ENCODE measurements at regions not wholly inside any gene's neighbourhood (a gene's known extent, or its start where the extent isn't known, plus 50 kb on each side); places are given as distances from the start of the nearest gene placed in this dataset.

GRCh38 chr2:53103679-53104078 lies 663.9 kb upstream of the CHAC2 start:
- intact Hi-C loops (cut with micrococcal nuclease) = no loop called here
- Mint-ChIP-seq H3K27ac (ENCODE audit: low read depth, unreplicated experiment) (no peak overlapping the region), H3K4me3 (ENCODE audit: unreplicated experiment) (no peak overlapping the region), H3K36me3 (ENCODE audit: insufficient read depth, unreplicated experiment) (no peaks in the 10 kb centered on the region), H3K4me1 (ENCODE audit: insufficient read depth, unreplicated experiment) (peaks cover 15% of the 10 kb centered on the region), H3K9me3 (ENCODE audit: unreplicated experiment) (no peaks in the 10 kb centered on the region), H3K27me3 (ENCODE audit: insufficient read depth, unreplicated experiment) (no peaks in the 10 kb centered on the region)
- no peak for DNase-seq (ENCODE audit: unreplicated experiment)
- CTCF ChIA-PET = no interaction called here
- TF ChIP-seq CTCF (IDR thresholded peaks at IDR 0.05; ENCODE audit: unreplicated experiment) = no peak
- POLR2A ChIA-PET = no interaction called here
- BruUV-seq (replicated peaks) = no TSS peak

- CTCF ChIA-PET = interaction anchor here (0.8 to 1.1 kb wide), 2 partner anchors 28 to 103 kb away, joined by 4 read pairs; no protein-coding TSS in a partner anchor
- Mint-ChIP-seq H3K4me1 (ENCODE audit: insufficient read depth, unreplicated experiment) (peaks cover 8% of the 10 kb centered on the region), H3K9me3 (ENCODE audit: unreplicated experiment) (no peaks in the 10 kb centered on the region), H3K4me3 (ENCODE audit: unreplicated experiment) (no peak overlapping the region), H3K27me3 (ENCODE audit: insufficient read depth, unreplicated experiment) (no peaks in the 10 kb centered on the region), H3K27ac (ENCODE audit: low read depth, unreplicated experiment) (no peak overlapping the region), H3K36me3 (ENCODE audit: insufficient read depth, unreplicated experiment) (no peaks in the 10 kb centered on the region)
- intact Hi-C loops (cut with micrococcal nuclease) = no loop called here
- no TSS peak for BruUV-seq (replicated peaks)
- POLR2A ChIA-PET = no interaction called here
- TF ChIP-seq CTCF (IDR thresholded peaks at IDR 0.05; ENCODE audit: unreplicated experiment) = no peak
- no peak for DNase-seq (ENCODE audit: unreplicated experiment)
Observed at GRCh38 chr2:53098696-53099078, 668.9 kb upstream of the CHAC2 start.

GRCh38 chr2:53096351-53096750 lies 671.3 kb upstream of the CHAC2 start:
- Mint-ChIP-seq H3K27me3 (ENCODE audit: insufficient read depth, unreplicated experiment) (no peaks in the 10 kb centered on the region), H3K4me1 (ENCODE audit: insufficient read depth, unreplicated experiment) (peaks cover 6% of the 10 kb centered on the region), H3K4me3 (ENCODE audit: unreplicated experiment) (no peak overlapping the region), H3K36me3 (ENCODE audit: insufficient read depth, unreplicated experiment) (no peaks in the 10 kb centered on the region), H3K27ac (ENCODE audit: low read depth, unreplicated experiment) (no peak overlapping the region), H3K9me3 (ENCODE audit: unreplicated experiment) (no peaks in the 10 kb centered on the region)
- no TSS peak for BruUV-seq (replicated peaks)
- no peak for DNase-seq (ENCODE audit: unreplicated experiment)
- ChIA-PET CTCF (no interaction called here), POLR2A (no interaction called here)
- TF ChIP-seq CTCF (IDR thresholded peaks at IDR 0.05; ENCODE audit: unreplicated experiment) = no peak
- intact Hi-C loops (cut with micrococcal nuclease) = no loop called here

GRCh38 chr2:53095664-53096063 lies 671.9 kb upstream of the CHAC2 start:
- Mint-ChIP-seq H3K27ac (ENCODE audit: low read depth, unreplicated experiment) (no peak overlapping the region), H3K27me3 (ENCODE audit: insufficient read depth, unreplicated experiment) (no peaks in the 10 kb centered on the region), H3K4me1 (ENCODE audit: insufficient read depth, unreplicated experiment) (peaks cover 6% of the 10 kb centered on the region), H3K36me3 (ENCODE audit: insufficient read depth, unreplicated experiment) (no peaks in the 10 kb centered on the region), H3K9me3 (ENCODE audit: unreplicated experiment) (no peaks in the 10 kb centered on the region), H3K4me3 (ENCODE audit: unreplicated experiment) (no peak overlapping the region)
- TF ChIP-seq CTCF (IDR thresholded peaks at IDR 0.05; ENCODE audit: unreplicated experiment) = no peak
- DNase-seq (ENCODE audit: unreplicated experiment) = no peak
- ChIA-PET CTCF (no interaction called here), POLR2A (no interaction called here)
- intact Hi-C loops (cut with micrococcal nuclease) = no loop called here
- BruUV-seq (replicated peaks) = no TSS peak
